Neuronal stem cell (in vitro differentiated cells): ENCODE measurements at regions not wholly inside any gene's neighbourhood (a gene's known extent, or its start where the extent isn't known, plus 50 kb on each side); places are given as distances from the start of the nearest gene placed in this dataset.

Experiments
- DNase-seq: peaks from one replicate; pipeline ENCODE4 v3.0.0-alpha.2; 2013; ENCODE audit warnings: low spot score
- H2AFZ ChIP-seq: one replicate; pipeline ENCODE4 v1.6.1; 2013; ENCODE audit warnings: mild to moderate bottlenecking, low read length, inconsistent platforms
- H2AK5ac ChIP-seq: 2 replicates; pipeline ENCODE4 v1.6.1; 2013; ENCODE audit warnings: low read depth, mild to moderate bottlenecking, inconsistent platforms, low read length, moderate library complexity, mixed read lengths
- H2BK120ac ChIP-seq: 2 replicates; pipeline ENCODE4 v1.6.1; 2013; ENCODE audit warnings: low read depth, mild to moderate bottlenecking, inconsistent platforms, low read length, moderate library complexity, mixed read lengths
- H2BK12ac ChIP-seq: one replicate; pipeline ENCODE4 v1.6.1; 2013; ENCODE audit warnings: low read length, inconsistent platforms
- H2BK15ac ChIP-seq: 2 replicates; pipeline ENCODE4 v1.6.1; 2013; ENCODE audit warnings: mild to moderate bottlenecking, low read length, inconsistent platforms, mixed read lengths
- H2BK5ac ChIP-seq: one replicate; pipeline ENCODE4 v1.6.1; 2013; ENCODE audit warnings: inconsistent platforms, mild to moderate bottlenecking, low read length, moderate library complexity
- H3K14ac ChIP-seq: one replicate; pipeline ENCODE4 v1.6.1; 2013; ENCODE audit warnings: low read length, inconsistent platforms
- H3K18ac ChIP-seq: 2 replicates; pipeline ENCODE4 v1.6.1; 2013; ENCODE audit warnings: low read length, inconsistent platforms
- H3K23ac ChIP-seq: 2 replicates; pipeline ENCODE4 v1.6.1; 2013; ENCODE audit warnings: low read depth, mild to moderate bottlenecking, mixed read lengths, low read length, inconsistent platforms; ENCODE audit not compliant: poor library complexity
- H3K27ac ChIP-seq: replicated peaks from 3 replicates; pipeline ENCODE4 v1.5.1; 2013; ENCODE audit warnings: low read length, inconsistent platforms
- H3K27me3 ChIP-seq, 3 experiments: 2 replicates each; pipeline ENCODE4 v1.6.1; 2013; ENCODE audit warnings: low read length in 3 of 3, mild to moderate bottlenecking in 2 of 3, inconsistent platforms in 1 of 3, low read depth in 1 of 3, mixed read lengths in 1 of 3, moderate library complexity in 1 of 3; ENCODE audit not compliant: control insufficient read depth in 3 of 3, insufficient read depth in 3 of 3
- H3K36me3 ChIP-seq, 2 donors: replicated peaks in 1 of 2; 2 replicates each; pipeline ENCODE4 v1.6.1; 2013; ENCODE audit warnings: low read length in 2 of 2; ENCODE audit not compliant: control insufficient read depth in 2 of 2, insufficient read depth in 2 of 2
- H3K4ac ChIP-seq: 2 replicates; pipeline ENCODE4 v1.6.1; 2013; ENCODE audit warnings: inconsistent platforms, mild to moderate bottlenecking, low read length, moderate library complexity
- H3K4me1 ChIP-seq, 2 donors: 1 replicate in 1 of 2; 2 replicates in 1 of 2; pipeline ENCODE4 v1.6.1; 2013; ENCODE audit warnings: low read length in 2 of 2, low read depth in 1 of 2; ENCODE audit not compliant: control insufficient read depth in 2 of 2, insufficient read depth in 1 of 2
- H3K4me2 ChIP-seq: one replicate; pipeline ENCODE4 v1.6.1; 2013; ENCODE audit warnings: mild to moderate bottlenecking, low read length, inconsistent platforms; ENCODE audit not compliant: insufficient read depth, poor library complexity, severe bottlenecking
- H3K4me3 ChIP-seq, 2 donors: 2 replicates each; pipeline ENCODE4 v1.5.1; 2013; ENCODE audit warnings: low read length in 2 of 2, mild to moderate bottlenecking in 2 of 2, inconsistent platforms in 1 of 2, moderate library complexity in 1 of 2
- H3K79me1 ChIP-seq: one replicate; pipeline ENCODE4 v1.6.1; 2013; ENCODE audit warnings: low read depth, mild to moderate bottlenecking, inconsistent platforms, low read length, moderate library complexity
- H3K9ac ChIP-seq: one replicate; pipeline ENCODE4 v1.6.1; 2013; ENCODE audit warnings: mild to moderate bottlenecking, low read depth, low read length, inconsistent platforms; ENCODE audit not compliant: poor library complexity
- H3K9me3 ChIP-seq, 2 donors: replicated peaks in 1 of 2; 2 replicates each; pipeline versions ENCODE3 to v1.6.1; 2013; ENCODE audit warnings: low read length in 2 of 2, mild to moderate bottlenecking in 2 of 2, inconsistent platforms in 1 of 2, low read depth in 1 of 2, mixed read lengths in 1 of 2, moderate library complexity in 1 of 2; ENCODE audit not compliant: control insufficient read depth in 2 of 2, insufficient read depth in 1 of 2
- H4K8ac ChIP-seq: one replicate; pipeline ENCODE4 v1.6.1; 2013; ENCODE audit warnings: low read depth, mild to moderate bottlenecking, inconsistent platforms, low read length, moderate library complexity
- H4K91ac ChIP-seq: one replicate; pipeline ENCODE4 v1.6.1; 2013; ENCODE audit warnings: low read length, low read depth, mild to moderate bottlenecking, inconsistent platforms; ENCODE audit not compliant: poor library complexity
- WGBS, 2 donors: extraction: QIAGEN DNeasy Blood & Tissue Kit; methylation state at CpG; one replicate each; pipeline ENCODE4 v1.1.7; 2013; ENCODE audit warnings: missing lambda C conversion rate in 2 of 2, mixed read lengths in 1 of 2; ENCODE audit not compliant: insufficient read length in 2 of 2, insufficient replicate concordance in 1 of 2; ENCODE audit errors: extremely low coverage in 2 of 2; 5-methylcytosine and 5-hydroxymethylcytosine counted together

DNA sequence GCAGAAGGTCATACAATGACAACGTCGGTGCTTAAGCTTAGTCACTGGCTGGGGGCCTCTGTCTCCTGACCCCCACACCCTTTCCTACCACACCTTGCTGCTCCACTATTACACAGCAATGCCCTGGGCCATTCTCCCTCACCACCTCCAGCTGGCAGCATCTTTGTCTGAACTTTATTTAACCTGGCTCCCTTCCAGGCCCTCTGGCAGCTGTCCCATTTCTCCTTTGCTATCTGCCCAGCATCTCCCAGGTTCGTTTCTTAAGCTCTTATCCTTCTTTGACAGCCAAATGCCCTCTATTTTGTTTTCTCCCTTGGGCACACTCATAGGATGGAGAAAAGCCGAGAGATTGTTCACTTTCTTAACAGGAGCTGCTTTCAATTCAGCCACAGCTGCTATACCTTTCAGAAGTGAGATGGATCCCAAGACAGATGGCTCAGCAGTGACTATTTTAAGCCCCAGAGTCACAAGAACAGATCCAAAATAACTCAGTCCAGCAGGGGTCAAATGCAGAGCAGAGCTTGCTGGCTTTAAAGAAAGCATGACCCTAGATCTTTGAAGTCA lies 1277.1 kb upstream of the AUTS2 start:
- no peak overlapping the region for H3K23ac ChIP-seq
- no peak for DNase-seq
- no CpG with 5 or more reads among the region's 4 CpGs for WGBS, 2 donors

DNA sequence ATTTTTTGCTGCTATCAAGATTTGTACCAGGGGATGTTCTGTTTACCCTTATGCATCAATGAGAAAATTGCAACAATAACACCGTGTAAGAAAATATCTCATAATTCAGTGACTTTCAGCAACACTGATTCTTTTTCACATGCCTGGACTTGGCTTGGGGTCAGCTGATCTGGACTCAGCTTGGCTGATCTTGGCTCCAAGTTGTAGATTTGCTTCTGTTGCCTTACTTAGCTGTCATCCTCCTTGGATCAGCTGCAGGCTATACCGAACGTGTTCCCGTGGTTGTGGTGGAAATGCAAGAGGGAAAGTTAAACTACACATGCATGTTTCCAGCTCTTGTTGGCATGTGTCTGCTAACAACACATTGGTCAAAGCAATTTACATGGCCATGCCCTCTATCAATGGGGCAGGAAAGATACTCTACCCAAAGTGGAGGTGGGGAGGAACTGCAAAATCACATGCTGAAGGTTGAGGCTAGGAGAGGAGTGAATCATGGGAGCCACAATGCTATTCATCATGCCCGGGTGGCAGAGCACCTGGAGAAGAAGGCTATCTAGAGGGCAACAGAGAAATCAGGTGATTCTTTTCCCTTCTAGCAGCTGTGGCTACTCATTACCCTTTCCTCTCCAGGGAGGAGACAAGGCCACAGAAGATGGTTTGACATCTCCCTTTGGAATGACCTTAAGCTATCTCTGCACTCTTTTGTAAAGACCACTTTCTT lies 1276.3 kb upstream of the AUTS2 start:
- Histone ChIP-seq H3K27me3 (no peaks in the 10 kb centered on the region), H2BK5ac (no peak overlapping the region), H3K9ac (no peak overlapping the region), H3K9me3 (no peaks in the 10 kb centered on the region), H4K8ac (no peak overlapping the region), H2BK120ac (no peak overlapping the region), H2AK5ac (no peak overlapping the region), H3K14ac (no peak overlapping the region), H3K4me1 (peaks cover 0 to 3% of the 10 kb centered on the region in 2 donors), H4K91ac (no peak overlapping the region), H3K36me3 (no peaks in the 10 kb centered on the region), H3K18ac (no peak overlapping the region), H3K4ac (no peak overlapping the region), H3K27ac (no peak overlapping the region), H2AFZ (no peak overlapping the region), H3K4me3 (no peak overlapping the region), H3K79me1 (no peaks in the 10 kb centered on the region), H2BK15ac (no peak overlapping the region), H3K23ac (no peak overlapping the region), H3K4me2 (no peak overlapping the region), H2BK12ac (no peak overlapping the region)
- WGBS, 2 donors: no CpG with 5 or more reads among the region's 5 CpGs
- DNase-seq: no peak

More for the DNA sequence above, 1277.1 kb upstream of the AUTS2 start:
- Histone ChIP-seq H4K8ac (peak overlapping the region; percentile 17), H3K4me1 (peaks cover 0 to 3% of the 10 kb centered on the region in 2 donors), H3K36me3 (no peaks in the 10 kb centered on the region), H2BK120ac (no peak overlapping the region), H3K4me3 (no peak overlapping the region), H4K91ac (no peak overlapping the region), H2AFZ (no peak overlapping the region), H2BK12ac (no peak overlapping the region), H3K4me2 (no peak overlapping the region), H2BK5ac (no peak overlapping the region), H3K27me3 (no peaks in the 10 kb centered on the region), H3K18ac (peak overlapping the region; percentile 64), H2BK15ac (no peak overlapping the region), H3K14ac (peak overlapping the region; percentile 89), H2AK5ac (no peak overlapping the region), H3K79me1 (no peaks in the 10 kb centered on the region), H3K27ac (no peak overlapping the region), H3K9ac (no peak overlapping the region), H3K4ac (no peak overlapping the region), H3K9me3 (no peaks in the 10 kb centered on the region)

DNA sequence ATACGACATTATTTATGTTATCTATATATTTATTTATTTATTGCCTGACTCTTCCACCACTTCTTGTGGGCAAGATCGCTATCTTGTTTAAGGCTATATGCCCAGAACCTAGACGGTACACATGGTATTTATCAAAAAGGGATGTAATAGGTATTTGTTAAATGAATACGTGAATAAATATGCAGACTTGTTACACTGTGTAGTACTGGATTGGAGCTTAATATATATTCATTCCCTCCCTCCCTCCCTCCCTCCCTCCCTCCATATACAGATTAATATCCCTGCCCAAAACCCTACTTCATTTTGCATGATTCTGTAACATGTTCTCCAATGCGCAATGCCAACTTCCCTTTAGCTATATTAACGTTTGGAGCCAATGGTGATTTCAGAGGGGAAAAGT lies 1273.7 kb upstream of the AUTS2 start:
- H3K27me3 ChIP-seq: no peaks in the 10 kb centered on the region
- H3K4me2 ChIP-seq: no peak overlapping the region
- H2BK12ac ChIP-seq: no peak overlapping the region
- no peak overlapping the region for H3K18ac ChIP-seq
- H2BK5ac ChIP-seq: no peak overlapping the region
- WGBS, 2 donors: no CpG with 5 or more reads among the region's 6 CpGs
- no peak for DNase-seq
- H3K9me3 ChIP-seq: peaks cover 0 to 2% of the 10 kb centered on the region in 2 donors
- no peak overlapping the region for H3K27ac ChIP-seq
- H4K8ac ChIP-seq: no peak overlapping the region
- no peak overlapping the region for H3K9ac ChIP-seq
- H3K14ac ChIP-seq: no peak overlapping the region
- no peaks in the 10 kb centered on the region for H3K79me1 ChIP-seq
- no peak overlapping the region for H3K23ac ChIP-seq
- H2AK5ac ChIP-seq: no peak overlapping the region
- no peaks in the 10 kb centered on the region for H3K36me3 ChIP-seq
- no peak overlapping the region for H3K4me3 ChIP-seq
- no peak overlapping the region for H3K4ac ChIP-seq
- no peak overlapping the region for H2BK15ac ChIP-seq
- no peak overlapping the region for H2BK120ac ChIP-seq
- peaks cover 0 to 2% of the 10 kb centered on the region in 2 donors for H3K4me1 ChIP-seq
- H4K91ac ChIP-seq: no peak overlapping the region
- no peak overlapping the region for H2AFZ ChIP-seq

DNA sequence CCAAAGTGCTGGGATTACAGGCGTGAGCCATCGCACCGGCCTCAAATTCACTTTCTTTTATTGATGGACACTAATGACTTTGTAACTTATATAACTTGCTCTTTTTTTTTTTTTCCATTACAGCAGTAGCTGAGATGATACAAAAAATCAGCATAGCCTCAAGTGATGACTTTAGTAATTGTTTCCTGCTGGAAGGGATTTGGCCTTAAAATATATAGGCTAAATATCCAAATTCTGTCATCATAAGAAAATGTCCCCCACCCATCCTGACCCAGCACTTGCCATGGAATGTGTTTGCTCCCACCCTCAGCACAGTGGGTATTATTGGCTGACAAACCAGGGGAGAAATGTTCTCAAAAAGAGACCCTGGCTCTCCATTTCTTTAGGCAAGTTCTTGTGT lies 1264.1 kb upstream of the AUTS2 start:
- H2BK15ac ChIP-seq: no peak overlapping the region
- no peak overlapping the region for H3K23ac ChIP-seq
- H3K27ac ChIP-seq: no peak overlapping the region
- no peak overlapping the region for H2BK120ac ChIP-seq
- no peak overlapping the region for H2BK5ac ChIP-seq
- no peak overlapping the region for H2AFZ ChIP-seq
- DNase-seq: no peak
- H3K18ac ChIP-seq: no peak overlapping the region
- no peaks in the 10 kb centered on the region for H3K79me1 ChIP-seq
- no peak overlapping the region for H3K14ac ChIP-seq
- H2AK5ac ChIP-seq: no peak overlapping the region
- no peak overlapping the region for H3K4me3 ChIP-seq
- no peaks in the 10 kb centered on the region for H3K27me3 ChIP-seq
- H3K9ac ChIP-seq: no peak overlapping the region
- H4K91ac ChIP-seq: no peak overlapping the region
- no peak overlapping the region for H2BK12ac ChIP-seq
- no peak overlapping the region for H3K4me2 ChIP-seq
- no peak overlapping the region for H4K8ac ChIP-seq
- H3K36me3 ChIP-seq: no peaks in the 10 kb centered on the region
- H3K9me3 ChIP-seq: peaks cover 0 to 4% of the 10 kb centered on the region in 2 donors
- no peak overlapping the region for H3K4ac ChIP-seq
- H3K4me1 ChIP-seq: no peaks in the 10 kb centered on the region
- no CpG with 5 or more reads among the region's 3 CpGs for WGBS, 2 donors
